KMS-11 (cell line): ENCODE measurements at regions not wholly inside any gene's neighbourhood (a gene's known extent, or its start where the extent isn't known, plus 50 kb on each side); places are given as distances from the start of the nearest gene placed in this dataset.

Experiments
- H2AFZ ChIP-seq: fragments of 200-600 bp; sonication (generic); 2 replicates; pipeline ENCODE4 v1.6.1; 2016; ENCODE audit warnings: antibody characterized with exemption, mixed run types, low read depth
- H3K27ac ChIP-seq: fragments of 200-600 bp; sonication (generic); 2 replicates; pipeline ENCODE4 v1.6.1; 2016; ENCODE audit warnings: mild to moderate bottlenecking, mixed run types
- H3K27me3 ChIP-seq: fragments of 200-600 bp; sonication (generic); 2 replicates; pipeline ENCODE4 v1.6.1; 2017; ENCODE audit warnings: mild to moderate bottlenecking, low read depth, mixed run types, moderate library complexity; ENCODE audit not compliant: insufficient read depth
- H3K36me3 ChIP-seq: fragments of 200-600 bp; sonication (generic); 2 replicates; pipeline ENCODE4 v1.6.1; 2017; ENCODE audit warnings: mild to moderate bottlenecking, mixed run types; ENCODE audit not compliant: insufficient read depth
- H3K4me1 ChIP-seq: fragments of 200-600 bp; sonication (generic); 2 replicates; pipeline ENCODE4 v1.6.1; 2016; ENCODE audit warnings: mild to moderate bottlenecking, low read depth, mixed run types; ENCODE audit not compliant: poor library complexity, severe bottlenecking
- H3K4me2 ChIP-seq: fragments of 200-600 bp; sonication (generic); 2 replicates; pipeline ENCODE4 v1.7.0; 2016; ENCODE audit warnings: mild to moderate bottlenecking, mixed run types
- H3K4me3 ChIP-seq: fragments of 200-600 bp; sonication (generic); IDR thresholded peaks from 2 replicates; pipeline ENCODE4 v1.6.1; 2017; ENCODE audit warnings: low read depth, low read length, mixed read lengths; ENCODE audit not compliant: insufficient read depth
- H3K79me2 ChIP-seq: fragments of 200-600 bp; sonication (generic); 2 replicates; pipeline ENCODE4 v1.6.1; 2016; ENCODE audit warnings: low read depth, mixed run types; ENCODE audit not compliant: insufficient read depth
- H3K9ac ChIP-seq: fragments of 200-600 bp; sonication (generic); 2 replicates; pipeline ENCODE4 v1.6.1; 2016; ENCODE audit warnings: mild to moderate bottlenecking, mixed run types
- H4K20me1 ChIP-seq: fragments of 200-600 bp; sonication (generic); 2 replicates; pipeline ENCODE4 v1.6.1; 2016; ENCODE audit warnings: mild to moderate bottlenecking, mixed run types; ENCODE audit not compliant: insufficient read depth
- CTCF ChIP-seq: fragments of 200-600 bp; sonication (generic); conservative IDR thresholded peaks from 2 replicates; pipeline ENCODE4 v1.6.1; 2017; ENCODE audit warnings: low read depth, mild to moderate bottlenecking, antibody characterized with exemption, low read length, moderate library complexity, mixed read lengths

GRCh38 chr11:134623711-134624110 is 211.7 kb upstream of the B3GAT1 start:
- no peaks in the 10 kb centered on the region for H3K27me3 ChIP-seq
- H3K79me2 ChIP-seq: no peaks in the 10 kb centered on the region
- H4K20me1 ChIP-seq: no peaks in the 10 kb centered on the region
- H3K4me1 ChIP-seq: no peaks in the 10 kb centered on the region
- no peaks in the 10 kb centered on the region for H3K36me3 ChIP-seq
- H2AFZ ChIP-seq: no peak overlapping the region
- TF ChIP-seq CTCF: no peak
- H3K9ac ChIP-seq: no peak overlapping the region
- no peak overlapping the region for H3K27ac ChIP-seq
- H3K4me3 ChIP-seq: no peak overlapping the region
- H3K4me2 ChIP-seq: no peak overlapping the region

GRCh38 chr11:134622458-134622857 is 210.4 kb upstream of the B3GAT1 start:
- Histone ChIP-seq H3K4me3 (no peak overlapping the region), H3K27me3 (no peaks in the 10 kb centered on the region), H3K36me3 (no peaks in the 10 kb centered on the region), H2AFZ (no peak overlapping the region), H3K27ac (no peak overlapping the region), H3K4me1 (no peaks in the 10 kb centered on the region), H4K20me1 (no peaks in the 10 kb centered on the region), H3K9ac (no peak overlapping the region), H3K79me2 (no peaks in the 10 kb centered on the region), H3K4me2 (no peak overlapping the region)
- no peak for TF ChIP-seq CTCF

- no peaks in the 10 kb centered on the region for H3K27me3 ChIP-seq
- no peaks in the 10 kb centered on the region for H3K36me3 ChIP-seq
- H3K4me3 ChIP-seq: no peak overlapping the region
- H3K4me1 ChIP-seq: no peaks in the 10 kb centered on the region
- H3K79me2 ChIP-seq: no peaks in the 10 kb centered on the region
- H2AFZ ChIP-seq: no peak overlapping the region
- H4K20me1 ChIP-seq: no peaks in the 10 kb centered on the region
- TF ChIP-seq CTCF: no peak
- H3K27ac ChIP-seq: no peak overlapping the region
- no peak overlapping the region for H3K4me2 ChIP-seq
- H3K9ac ChIP-seq: no peak overlapping the region
Measured at GRCh38 chr11:134617360-134617759, 205.3 kb upstream of the B3GAT1 start.

- no peak for TF ChIP-seq CTCF
- no peaks in the 10 kb centered on the region for H4K20me1 ChIP-seq
- no peaks in the 10 kb centered on the region for H3K79me2 ChIP-seq
- no peak overlapping the region for H3K4me2 ChIP-seq
- no peaks in the 10 kb centered on the region for H3K27me3 ChIP-seq
- no peak overlapping the region for H3K27ac ChIP-seq
- no peak overlapping the region for H2AFZ ChIP-seq
- H3K4me1 ChIP-seq: no peaks in the 10 kb centered on the region
- H3K36me3 ChIP-seq: no peaks in the 10 kb centered on the region
- H3K4me3 ChIP-seq: no peak overlapping the region
- no peak overlapping the region for H3K9ac ChIP-seq
Measured at GRCh38 chr11:134616038-134616437, 204.0 kb upstream of the B3GAT1 start.

- Histone ChIP-seq H4K20me1 (no peaks in the 10 kb centered on the region), H3K27ac (no peak overlapping the region), H3K9ac (no peak overlapping the region), H2AFZ (no peak overlapping the region), H3K27me3 (no peaks in the 10 kb centered on the region), H3K4me2 (no peak overlapping the region), H3K79me2 (no peaks in the 10 kb centered on the region), H3K36me3 (no peaks in the 10 kb centered on the region), H3K4me3 (no peak overlapping the region), H3K4me1 (no peaks in the 10 kb centered on the region)
- no peak for TF ChIP-seq CTCF
Measured at GRCh38 chr11:134615041-134615615, 203.1 kb upstream of the B3GAT1 start.
